T1000 (cell line): ENCODE measurements at regions not wholly inside any gene's neighbourhood (a gene's known extent, or its start where the extent isn't known, plus 50 kb on each side); places are given as distances from the start of the nearest gene placed in this dataset.

Source experiments
- DNase-seq: peaks from one replicate; lab custom pipeline; 2025; ENCODE audit warnings: mixed read lengths; lab: John Stamatoyannopoulos, UW

DNA sequence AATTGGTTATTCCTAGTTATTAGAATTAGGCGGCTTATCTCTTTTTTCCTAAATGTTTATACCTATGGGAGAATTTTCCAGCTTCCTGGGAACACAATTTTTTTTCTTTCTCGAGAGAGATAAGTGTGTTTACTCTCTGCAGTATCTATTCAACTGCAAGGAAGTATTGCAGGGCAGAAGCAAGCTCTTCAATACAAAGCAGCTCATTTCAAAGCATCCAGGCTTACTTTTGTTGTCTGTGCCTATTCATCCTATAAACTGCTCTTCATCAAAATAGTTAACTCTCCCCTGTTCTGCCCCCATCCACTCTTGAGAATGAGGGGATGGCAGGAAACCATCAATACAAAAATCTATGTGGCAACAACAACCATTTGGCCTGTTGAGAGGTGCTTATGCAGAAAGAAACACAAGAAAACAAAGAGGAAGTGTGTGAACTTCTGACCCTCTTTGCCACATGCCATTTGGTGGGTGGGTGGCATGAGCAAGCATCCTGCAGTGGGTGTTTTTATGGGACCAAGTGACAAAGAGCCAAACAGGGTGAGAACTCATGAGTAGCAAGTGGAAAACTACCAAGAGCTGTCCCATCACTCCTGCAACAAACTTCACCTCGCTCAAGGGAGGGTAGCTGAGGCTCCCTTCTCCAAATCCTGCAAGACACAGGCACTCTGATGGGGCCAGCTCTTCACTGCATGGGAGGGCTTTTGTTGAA lies 50.6 kb upstream of the MRPS6 start:
- no peak for DNase-seq

GRCh38 chr21:34021726-34022125 lies 51.7 kb upstream of the MRPS6 start:
- no peak for DNase-seq

- DNase-seq: no peak
These were observed 52.3 kb upstream of the MRPS6 start for GRCh38 chr21:34020983-34021553.

GRCh38 chr21:34020005-34020847 lies 53.2 kb upstream of the MRPS6 start:
- no peak for DNase-seq

DNA sequence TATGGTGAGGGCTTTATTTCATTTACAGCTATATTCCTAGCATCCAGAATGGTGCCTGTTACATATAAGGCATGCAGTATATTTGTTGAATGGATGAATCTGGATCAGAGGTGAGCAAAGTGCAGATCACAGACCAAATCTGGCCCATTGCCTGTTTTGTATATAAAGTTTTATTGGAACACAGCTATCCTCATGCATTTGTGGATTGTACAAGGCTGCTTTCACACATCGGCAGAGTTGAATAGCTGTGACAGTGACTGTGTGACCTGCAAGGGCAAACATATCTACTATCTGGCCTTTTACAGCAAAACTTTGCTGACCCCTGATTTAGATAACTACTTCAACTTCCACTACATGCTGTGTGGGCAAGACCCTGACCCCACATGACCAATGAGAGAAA lies 54.0 kb upstream of the MRPS6 start:
- DNase-seq: no peak

- DNase-seq: no peak
These were observed 54.5 kb upstream of the MRPS6 start for GRCh38 chr21:34018910-34019309.

GRCh38 chr21:34018185-34018584 lies 55.2 kb upstream of the MRPS6 start:
- no peak for DNase-seq

- DNase-seq: no peak
These were observed 56.1 kb upstream of the MRPS6 start for GRCh38 chr21:34017039-34017961.

DNA sequence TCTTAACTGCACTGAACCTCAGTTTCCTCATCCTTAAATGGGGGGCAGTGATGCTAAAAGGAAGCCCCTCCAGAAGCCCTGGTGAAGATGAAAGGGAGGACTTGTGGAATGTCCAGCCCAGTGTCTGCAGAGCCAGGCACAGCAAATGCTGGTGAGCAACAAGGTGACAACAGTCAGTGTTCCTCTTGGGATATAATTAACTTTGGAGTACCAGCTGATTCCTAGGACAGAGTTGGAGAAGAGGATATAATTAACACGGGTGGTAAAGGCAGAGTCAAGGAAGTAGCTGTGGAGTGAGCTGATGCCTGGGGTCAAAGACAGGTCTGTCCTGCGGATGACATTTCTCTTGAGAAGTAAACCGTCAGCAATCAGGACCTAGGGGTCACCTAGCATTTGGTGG lies 60.7 kb upstream of the MRPS6 start:
- no peak for DNase-seq

DNA sequence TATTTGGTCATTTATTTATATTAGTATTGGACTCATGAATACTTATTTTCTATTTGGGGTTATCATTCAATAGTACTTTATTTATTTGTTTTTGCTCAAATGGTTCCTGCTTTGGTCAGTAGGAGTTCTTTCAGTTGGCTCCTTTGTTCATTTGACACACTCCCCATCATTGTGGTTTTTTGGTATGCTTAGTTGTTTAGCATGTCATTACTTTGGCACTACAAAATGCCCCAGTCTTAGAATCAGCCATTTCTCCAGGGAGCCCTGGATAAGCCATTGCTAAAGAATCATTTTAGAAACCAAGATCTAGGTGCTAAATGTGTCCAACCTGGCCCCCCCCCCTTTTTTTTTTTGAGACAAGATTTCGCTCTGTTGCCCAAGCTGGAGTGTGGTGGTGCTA lies 61.7 kb upstream of the MRPS6 start:
- no peak for DNase-seq

DNA sequence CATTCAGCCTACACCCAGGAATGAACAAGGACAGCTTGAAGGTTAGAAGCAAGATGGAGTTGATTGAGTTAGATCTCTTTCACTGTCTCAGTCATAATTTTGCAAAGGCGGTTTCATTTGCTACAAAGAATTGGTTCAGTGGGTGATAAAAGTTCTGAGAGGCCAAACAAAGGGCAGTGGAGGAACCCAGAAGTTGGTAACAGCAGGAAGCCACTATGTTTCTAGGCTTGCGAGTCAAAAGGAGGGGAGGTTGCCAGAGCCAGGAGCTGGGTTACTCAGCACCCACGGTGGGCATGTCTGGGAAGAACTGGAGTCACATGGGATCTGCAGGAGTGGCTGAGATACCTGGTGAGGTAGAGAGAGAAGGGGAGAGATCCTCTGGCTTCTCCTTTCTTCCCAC lies 64.2 kb upstream of the MRPS6 start:
- peak; percentile 13 for DNase-seq

- DNase-seq: peak; percentile 79
These were observed 64.8 kb upstream of the MRPS6 start for GRCh38 chr21:34008618-34009017.

- no peak for DNase-seq
These were observed 66.7 kb upstream of the MRPS6 start for GRCh38 chr21:34006611-34007168.

DNA sequence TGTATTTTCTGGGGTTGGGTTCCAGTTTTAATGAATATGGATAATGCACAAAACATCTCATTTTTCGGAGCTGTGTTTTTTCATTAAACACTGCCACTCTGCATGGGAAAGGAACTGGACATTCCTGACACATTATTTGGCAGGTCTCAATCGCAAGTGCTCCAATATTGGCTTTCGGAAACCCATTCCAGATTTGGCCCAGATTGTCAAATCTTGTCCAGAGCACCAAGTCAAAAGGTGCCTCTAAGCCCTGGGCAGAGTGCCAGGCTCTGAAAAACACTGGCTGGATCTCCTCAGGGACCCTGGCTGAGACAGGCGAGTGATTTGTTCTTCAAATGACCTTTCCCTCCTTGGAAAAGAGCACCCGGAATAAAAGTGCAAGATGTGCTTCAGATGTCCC lies 68.4 kb upstream of the MRPS6 start:
- no peak for DNase-seq

DNA sequence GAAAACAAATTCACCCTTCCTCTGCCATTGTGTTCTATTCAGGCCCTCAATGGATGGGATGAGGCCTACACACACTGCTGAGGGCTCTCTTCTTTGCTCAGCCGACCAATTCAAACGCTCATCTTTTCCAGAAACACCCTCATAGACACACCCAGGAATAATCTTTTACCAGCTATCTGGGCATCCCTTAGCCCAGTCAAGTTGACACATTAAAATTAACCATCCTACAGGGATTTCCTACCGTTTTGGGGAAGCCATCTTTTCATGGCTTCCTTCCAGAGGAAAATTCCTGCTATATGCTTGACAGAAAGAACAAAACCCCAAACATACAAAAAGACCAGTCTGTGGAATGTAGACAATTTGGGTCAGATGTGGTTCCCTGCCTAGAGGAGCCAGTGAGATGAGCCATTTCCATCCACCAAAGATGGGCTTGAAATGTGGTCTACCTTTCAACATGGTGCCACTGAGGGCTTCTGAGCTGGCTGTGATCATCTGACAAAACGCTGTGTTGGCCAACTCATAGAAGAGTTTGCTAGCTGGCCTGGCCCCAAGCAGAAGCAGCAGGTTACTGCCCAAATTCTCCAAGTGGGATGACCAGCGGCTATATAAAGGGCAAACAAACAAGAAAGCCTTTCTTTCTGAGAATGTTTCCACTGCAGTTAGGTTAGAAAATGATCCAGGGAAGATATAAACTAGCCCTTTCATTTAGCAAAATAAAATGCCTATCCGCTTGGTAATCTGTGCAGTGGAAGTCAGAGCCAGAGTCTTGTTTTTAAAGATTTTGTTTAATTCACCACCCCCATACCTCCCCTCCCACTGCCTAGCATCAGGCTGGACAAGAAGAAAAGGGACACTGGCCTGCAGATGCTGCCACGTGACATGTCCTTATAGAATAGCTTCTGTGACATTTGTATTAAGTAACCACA lies 69.1 kb upstream of the MRPS6 start:
- no peak for DNase-seq

GRCh38 chr21:34003428-34003827 lies 70.0 kb upstream of the MRPS6 start:
- DNase-seq: no peak

GRCh38 chr21:34000375-34000774 lies 73.0 kb upstream of the MRPS6 start:
- no peak for DNase-seq

DNA sequence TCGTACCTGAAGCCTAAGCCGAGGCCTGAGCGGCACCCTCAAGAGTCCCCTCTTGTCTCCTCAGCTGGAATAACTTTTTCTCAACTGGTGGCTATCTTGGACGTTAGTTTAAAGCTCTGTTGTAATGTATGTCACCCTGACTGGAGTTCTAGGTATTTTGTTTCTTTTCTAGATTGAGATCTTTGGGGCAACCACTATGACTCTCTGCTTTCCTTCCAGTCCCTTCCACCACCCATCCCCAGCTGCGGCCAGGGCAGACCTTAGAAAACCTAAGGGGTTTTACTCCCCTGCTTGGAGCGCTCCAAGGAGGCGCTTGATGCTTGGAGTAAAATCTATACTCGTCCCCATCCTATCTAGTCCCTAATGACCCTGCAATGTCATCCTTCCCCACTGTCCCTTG lies 74.6 kb upstream of the MRPS6 start:
- no peak for DNase-seq

GRCh38 chr21:33998402-33998801 lies 75.0 kb upstream of the MRPS6 start:
- no peak for DNase-seq

DNA sequence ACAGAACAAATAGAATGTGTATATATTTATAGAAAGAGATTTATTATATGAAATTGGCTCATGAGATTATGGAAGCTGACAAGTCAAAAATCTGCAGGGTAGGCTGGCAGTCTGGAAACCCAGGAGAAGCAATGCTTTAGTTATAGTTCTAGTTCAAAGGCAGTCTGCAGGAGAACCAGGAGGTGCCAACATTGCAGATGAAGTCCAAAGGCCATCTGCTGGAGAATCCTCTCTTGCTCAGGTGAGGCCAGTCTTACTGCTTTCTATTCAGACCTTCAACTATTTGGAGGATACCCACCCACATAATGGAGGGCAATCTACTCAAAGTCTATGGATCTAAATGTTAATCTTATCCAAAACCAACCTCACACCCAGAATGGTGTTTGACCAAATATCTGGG lies 75.9 kb upstream of the MRPS6 start:
- no peak for DNase-seq

- no peak for DNase-seq
These were observed 78.8 kb upstream of the ATP5PO start for GRCh38 chr21:33994373-33994772.
